Astrocyte of the cerebellum (primary cell): ENCODE measurements at regions not wholly inside any gene's neighbourhood (a gene's known extent, or its start where the extent isn't known, plus 50 kb on each side); places are given as distances from the start of the nearest gene placed in this dataset.

Experiments used
- DNase-seq: peaks from one replicate; pipeline ENCODE4 v3.0.0-alpha.2; 2011; ENCODE audit warnings: low read depth
- H3K4me3 ChIP-seq: 2 replicates; pipeline ENCODE4 v1.5.1; 2011; ENCODE audit warnings: mild to moderate bottlenecking, low read depth, low read length, moderate library complexity
- CTCF ChIP-seq: IDR thresholded peaks from 2 replicates; pipeline ENCODE4 v1.5.1; 2012; ENCODE audit warnings: low read length, low read depth, moderate library complexity, mild to moderate bottlenecking; ENCODE audit errors: missing control alignments
- in situ Hi-C: cut with HindIII; loops from 2 replicates; pipeline ENCODE4 v1.10.0; 2017; ENCODE audit warnings: low sequenced_read_pairs

GRCh38 chr2:21396252-21396651 lies 272.5 kb downstream of the TDRD15 start:
- in situ Hi-C loops = no loop called here
- DNase-seq = no peak
- no peak for TF ChIP-seq CTCF
- H3K4me3 ChIP-seq = no peak overlapping the region

- no peak for DNase-seq
- H3K4me3 ChIP-seq = no peak overlapping the region
- no peak for TF ChIP-seq CTCF
- in situ Hi-C loops = no loop called here
Measured at GRCh38 chr2:21401022-21401698, 277.4 kb downstream of the TDRD15 start.

- no peak overlapping the region for H3K4me3 ChIP-seq
- in situ Hi-C loops = no loop called here
- no peak for DNase-seq
- no peak for TF ChIP-seq CTCF
Measured at GRCh38 chr2:21404137-21404536, 280.4 kb downstream of the TDRD15 start.

- in situ Hi-C loops = no loop called here
- no peak for TF ChIP-seq CTCF
- DNase-seq = no peak
- H3K4me3 ChIP-seq = no peak overlapping the region
Measured at GRCh38 chr2:21404827-21405625, 281.3 kb downstream of the TDRD15 start.

- no peak overlapping the region for H3K4me3 ChIP-seq
- no peak for TF ChIP-seq CTCF
- no peak for DNase-seq
- in situ Hi-C loops = no loop called here
Measured at GRCh38 chr2:21406386-21406785, 282.6 kb downstream of the TDRD15 start.

GRCh38 chr2:21406911-21407310 lies 283.1 kb downstream of the TDRD15 start:
- H3K4me3 ChIP-seq = no peak overlapping the region
- TF ChIP-seq CTCF = no peak
- DNase-seq = no peak
- in situ Hi-C loops = no loop called here
